ENCODE measurements at regions not wholly inside any gene's neighbourhood (a gene's known extent, or its start where the extent isn't known, plus 50 kb on each side); places are given as distances from the start of the nearest gene placed in this dataset.

- Histone ChIP-seq H3K9me3 (no peaks in the 10 kb centered on the region), H3K4me3 (ENCODE audit: low read depth in 1 of 2, low read length in 1 of 2) (no peak overlapping the region), H3K27ac (no peak overlapping the region), H3K4me1 (ENCODE audit: control insufficient read depth in 1 of 2, insufficient read depth in 1 of 2, low read depth in 1 of 2, low read length in 1 of 2) (peaks cover 5 to 6% of the 10 kb centered on the region in 2 experiments), H3K36me3 (no peaks in the 10 kb centered on the region), H3K27me3 (peaks cover 22% of the 10 kb centered on the region)
- TF ChIP-seq CTCF (IDR thresholded peaks at IDR 0.05), result no peak
Measured at GRCh38 chr6:3513416-3513815, 56.6 kb upstream of the SLC22A23 start.

GRCh38 chr6:3512832-3513231, 56.0 kb upstream of the SLC22A23 start:
- peaks cover 5 to 6% of the 10 kb centered on the region in 2 experiments for H3K4me1 ChIP-seq (ENCODE audit: control insufficient read depth in 1 of 2, insufficient read depth in 1 of 2, low read depth in 1 of 2, low read length in 1 of 2)
- H3K9me3 ChIP-seq, result no peaks in the 10 kb centered on the region
- H3K27ac ChIP-seq, result no peak overlapping the region
- TF ChIP-seq CTCF (IDR thresholded peaks at IDR 0.05), result no peak
- H3K4me3 ChIP-seq (ENCODE audit: low read depth in 1 of 2, low read length in 1 of 2), result no peak overlapping the region
- H3K36me3 ChIP-seq, result no peaks in the 10 kb centered on the region
- peaks cover 18% of the 10 kb centered on the region for H3K27me3 ChIP-seq

- no peak for TF ChIP-seq CTCF (IDR thresholded peaks at IDR 0.05)
- Histone ChIP-seq H3K9me3 (no peaks in the 10 kb centered on the region), H3K27me3 (peaks cover 22% of the 10 kb centered on the region), H3K27ac (no peak overlapping the region), H3K4me1 (ENCODE audit: control insufficient read depth in 1 of 2, insufficient read depth in 1 of 2, low read depth in 1 of 2, low read length in 1 of 2) (no peaks in the 10 kb centered on the region), H3K4me3 (ENCODE audit: low read depth in 1 of 2, low read length in 1 of 2) (no peak overlapping the region), H3K36me3 (no peaks in the 10 kb centered on the region)
Measured at GRCh38 chr6:3510617-3511016, 53.8 kb upstream of the SLC22A23 start.

GRCh38 chr6:3510178-3510577, 53.3 kb upstream of the SLC22A23 start:
- TF ChIP-seq CTCF (IDR thresholded peaks at IDR 0.05), result no peak
- Histone ChIP-seq H3K36me3 (no peaks in the 10 kb centered on the region), H3K4me3 (ENCODE audit: low read depth in 1 of 2, low read length in 1 of 2) (no peak overlapping the region), H3K27me3 (peaks cover 27% of the 10 kb centered on the region), H3K9me3 (no peaks in the 10 kb centered on the region), H3K27ac (no peak overlapping the region), H3K4me1 (ENCODE audit: control insufficient read depth in 1 of 2, insufficient read depth in 1 of 2, low read depth in 1 of 2, low read length in 1 of 2) (no peaks in the 10 kb centered on the region)

GRCh38 chr6:3509336-3509735, 52.5 kb upstream of the SLC22A23 start:
- Histone ChIP-seq H3K27ac (no peak overlapping the region), H3K27me3 (peaks cover 29% of the 10 kb centered on the region), H3K9me3 (no peaks in the 10 kb centered on the region), H3K4me3 (ENCODE audit: low read depth in 1 of 2, low read length in 1 of 2) (no peak overlapping the region), H3K36me3 (no peaks in the 10 kb centered on the region), H3K4me1 (ENCODE audit: control insufficient read depth in 1 of 2, insufficient read depth in 1 of 2, low read depth in 1 of 2, low read length in 1 of 2) (no peaks in the 10 kb centered on the region)
- TF ChIP-seq CTCF (IDR thresholded peaks at IDR 0.05), result no peak

Measured in neutrophil (primary cell).